HepG2 (cell line): ENCODE measurements at regions not wholly inside any gene's neighbourhood (a gene's known extent, or its start where the extent isn't known, plus 50 kb on each side); places are given as distances from the start of the nearest gene placed in this dataset.

Experiments
- ATAC-seq: fragments of 200-7000 bp; cut with Tn5 transposase; 3 replicates; pipeline ENCODE4 v1.9.1; 2020; ENCODE audit warnings: mild to moderate bottlenecking, moderate library complexity
- BruUV-seq: library from RNA; stranded (reverse); fragments of 400-500 nt; replicated peaks from 2 replicates; lab custom pipeline; 2021; lab: Mats Ljungman, UMichigan
- CTCF ChIA-PET: fragments of 300-600 bp; formaldehyde crosslinking; extraction: SDS; loops from one replicate; lab custom pipeline; 2021; ENCODE audit warnings: low total read pairs, inconsistent platforms, low intra/inter-chr PET ratio; lab: Yijun Ruan, JAX
- POLR2A ChIA-PET: fragments of 350-600 bp; sonication (Branson Sonifier 250); formaldehyde crosslinking; loops from one replicate; lab custom pipeline; 2020; ENCODE audit warnings: antibody characterized with exemption, inconsistent platforms; lab: Yijun Ruan, JAX
- DNase-seq: peaks from one replicate; pipeline ENCODE4 v3.0.0-alpha.2; 2015; ENCODE audit warnings: low spot score
- FAIRE-seq: peaks from 3 replicates; lab custom pipeline; 2011; peaks lifted over from hg19 to GRCh38; lab: Jason Lieb, UNC
- H2AFZ ChIP-seq: one replicate; pipeline ENCODE4 v1.6.1; 2011; ENCODE audit warnings: low read length, inconsistent platforms
- H3K27ac ChIP-seq: fragments of 300-600 bp; 3 replicates; pipeline ENCODE4 v1.8.0; 2011; ENCODE audit warnings: mixed run types, mild to moderate bottlenecking, mixed read lengths, low read length, inconsistent platforms; ENCODE audit not compliant: insufficient read depth; ENCODE audit errors: extremely low read length
- H3K27me3 ChIP-seq, 2 experiments: fragments of 200-600 bp in 1 of 2; 2 replicates in 1 of 2; 3 replicates in 1 of 2; pipeline versions ENCODE4 v1.6.0 to v1.8.0; 2011; ENCODE audit warnings: low read length in 2 of 2, mild to moderate bottlenecking in 2 of 2, moderate library complexity in 2 of 2, inconsistent platforms in 1 of 2; ENCODE audit not compliant: insufficient read depth in 2 of 2, control insufficient read depth in 1 of 2
- H3K36me3 ChIP-seq, 2 experiments: fragments of 200-600 bp in 1 of 2; replicated peaks in 1 of 2; 2 replicates in 1 of 2; 3 replicates in 1 of 2; pipeline versions ENCODE4 v1.5.1 to v1.8.0; 2011; ENCODE audit warnings: low read length in 2 of 2, inconsistent platforms in 1 of 2; ENCODE audit not compliant: insufficient read depth in 2 of 2, control insufficient read depth in 1 of 2
- H3K4me1 ChIP-seq: 2 replicates; pipeline ENCODE4 v1.5.1; 2012; ENCODE audit warnings: low read length, inconsistent platforms; ENCODE audit not compliant: insufficient read depth
- H3K4me2 ChIP-seq: 2 replicates; pipeline ENCODE4 v1.6.0; 2011; ENCODE audit warnings: low read depth, low read length, inconsistent platforms
- H3K4me3 ChIP-seq, 3 experiments: fragments of 200-600 bp in 1 of 3; sonication (generic), shearing (Covaris generic) in 1 of 3; replicated peaks in 1 of 3; 2 replicates each; pipeline ENCODE4 v1.5.1; 2011 to 2016; ENCODE audit warnings: low read length in 3 of 3, inconsistent platforms in 2 of 3, low read depth in 2 of 3, mild to moderate bottlenecking in 2 of 3, control low read depth in 1 of 3, mixed read lengths in 1 of 3; ENCODE audit not compliant: insufficient read depth in 1 of 3
- H3K79me2 ChIP-seq: one replicate; pipeline ENCODE4 v1.6.1; 2011; ENCODE audit warnings: low read length, inconsistent platforms; ENCODE audit not compliant: insufficient read depth
- H3K9ac ChIP-seq: 2 replicates; pipeline ENCODE4 v1.6.0; 2011; ENCODE audit warnings: mild to moderate bottlenecking, low read depth, low read length, inconsistent platforms; ENCODE audit not compliant: insufficient read depth
- H3K9me3 ChIP-seq: 2 replicates; pipeline ENCODE4 v1.5.1; 2012; ENCODE audit warnings: mild to moderate bottlenecking, low read length
- H4K20me1 ChIP-seq: 2 replicates; pipeline ENCODE4 v1.6.0; 2011; ENCODE audit warnings: inconsistent platforms, mild to moderate bottlenecking, low read length, moderate library complexity; ENCODE audit not compliant: insufficient read depth
- CBX2 ChIP-seq, 2 experiments: fragments of 200-600 bp in 1 of 2; sonication (generic); formaldehyde crosslinking in 1 of 2; IDR thresholded peaks; 2 replicates each; pipeline versions ENCODE4 v1.7.0 to v1.8.1; 2018 to 2022; ENCODE audit warnings: low read depth in 2 of 2, low read length in 1 of 2, mild to moderate bottlenecking in 1 of 2, missing genetic modification reagents in 1 of 2
- CEBPG ChIP-seq: IDR thresholded peaks from 2 replicates; pipeline ENCODE4 v1.6.1; 2016
- CHD2 ChIP-seq: IDR thresholded peaks from 2 replicates; pipeline ENCODE4 v1.6.1; 2011; ENCODE audit warnings: low read depth, low read length, improper control_type of control experiment
- MED8 ChIP-seq: sonication (generic); formaldehyde crosslinking; IDR thresholded peaks from 2 replicates; pipeline ENCODE4 v1.8.1; 2023; ENCODE audit warnings: mild to moderate bottlenecking, missing genetic modification reagents; ENCODE audit not compliant: insufficient replicate concordance
- RNF219 ChIP-seq: sonication (generic); formaldehyde crosslinking; IDR thresholded peaks from 2 replicates; pipeline ENCODE4 v1.5.0; 2020; ENCODE audit warnings: mild to moderate bottlenecking, missing genetic modification reagents
- SYNCRIP ChIP-seq: fragments of 200-400 bp; formaldehyde crosslinking; IDR thresholded peaks from 2 replicates; pipeline ENCODE4 v1.6.1; 2018; ENCODE audit warnings: mild to moderate bottlenecking, low read depth, low read length; ENCODE audit not compliant: insufficient read depth
- TRIM22 ChIP-seq: fragments of 450-650 bp; IDR thresholded peaks from 2 replicates; pipeline ENCODE4 v1.6.1; 2017
- ZNF121 ChIP-seq: sonication (generic); formaldehyde crosslinking; IDR thresholded peaks from 2 replicates; pipeline ENCODE4 v1.5.0; 2020; ENCODE audit warnings: mild to moderate bottlenecking, missing genetic modification reagents
- ZNF230 ChIP-seq: sonication (generic); formaldehyde crosslinking; IDR thresholded peaks from 2 replicates; pipeline ENCODE4 v1.4.0; 2020; ENCODE audit warnings: mild to moderate bottlenecking, missing genetic modification reagents
- ZNF337 ChIP-seq: sonication (generic); formaldehyde crosslinking; IDR thresholded peaks from 2 replicates; pipeline ENCODE4 v1.5.1; 2020; ENCODE audit warnings: missing genetic modification reagents, low read depth, mild to moderate bottlenecking, borderline replicate concordance
- ZNF646 ChIP-seq: sonication (generic); formaldehyde crosslinking; IDR thresholded peaks from 2 replicates; pipeline ENCODE4 v1.9.0; 2021; ENCODE audit warnings: mild to moderate bottlenecking, missing genetic modification reagents
- WGBS: methylation state at CpG from one replicate; pipeline ENCODE4 v1.1.6; 2017; ENCODE audit warnings: low lambda C conversion rate; 5-methylcytosine and 5-hydroxymethylcytosine counted together
- in situ Hi-C: cut with HindIII; loops from 2 replicates; pipeline ENCODE4 v1.10.0; 2017; ENCODE audit warnings: low pct_unique_long_range_greater_than_20kb; ENCODE audit not compliant: extremely low pct_ligation_motif_present
- intact Hi-C: fragments of 100-400 bp; cut with micrococcal nuclease; formaldehyde crosslinking; loops from one replicate; pipeline ENCODE4 v1.10.0; 2022; ENCODE audit not compliant: unreplicated experiment
- TF ChIP-seq, protein P1 (sequence below): sonication (generic); formaldehyde crosslinking; IDR thresholded peaks from 2 replicates; pipeline ENCODE4 v1.4.0; 2020; ENCODE audit warnings: missing genetic modification reagents, mild to moderate bottlenecking, borderline replicate concordance

- FAIRE-seq (no peak), DNase-seq (no peak), ATAC-seq (no peak)
- in situ Hi-C loops = no loop called here
- Histone ChIP-seq H3K79me2 (no peaks in the 10 kb centered on the region), H2AFZ (no peak overlapping the region), H3K27ac (no peak overlapping the region), H4K20me1 (no peaks in the 10 kb centered on the region), H3K4me3 (no peak overlapping the region), H3K27me3 (peaks cover 0 to 5% of the 10 kb centered on the region in 2 experiments; a peak in 1 of 5 replicates), H3K9me3 (no peaks in the 10 kb centered on the region), H3K36me3 (no peaks in the 10 kb centered on the region), H3K4me1 (no peaks in the 10 kb centered on the region), H3K9ac (no peak overlapping the region), H3K4me2 (no peak overlapping the region)
- ChIA-PET POLR2A (no interaction called here), CTCF (no interaction called here)
- BruUV-seq = no TSS peak
- WGBS = 100% methylated on average over 1 of the region's 1 CpG
- intact Hi-C loops = no loop called here
- TF ChIP-seq MED8 (CRISPR knock-in tag) = no peak
- no peak for TF ChIP-seq ZNF121 (CRISPR knock-in tag)
- TF ChIP-seq ZNF646 (CRISPR knock-in tag) = no peak
- TF ChIP-seq TRIM22 = no peak
- TF ChIP-seq CEBPG = no peak
- TF ChIP-seq RNF219 (CRISPR knock-in tag) = no peak
- no peak for TF ChIP-seq ZNF337 (CRISPR knock-in tag)
- no peak for TF ChIP-seq ZNF230 (CRISPR knock-in tag)
- no peak for TF ChIP-seq CBX2 (IDR thresholded peaks at IDR 0.05; ENCODE audit: low read depth, low read length)
- no peak for TF ChIP-seq CBX2 (CRISPR knock-in tag; IDR thresholded peaks at IDR 0.05; ENCODE audit: low read depth)
- TF ChIP-seq, protein P1, sequence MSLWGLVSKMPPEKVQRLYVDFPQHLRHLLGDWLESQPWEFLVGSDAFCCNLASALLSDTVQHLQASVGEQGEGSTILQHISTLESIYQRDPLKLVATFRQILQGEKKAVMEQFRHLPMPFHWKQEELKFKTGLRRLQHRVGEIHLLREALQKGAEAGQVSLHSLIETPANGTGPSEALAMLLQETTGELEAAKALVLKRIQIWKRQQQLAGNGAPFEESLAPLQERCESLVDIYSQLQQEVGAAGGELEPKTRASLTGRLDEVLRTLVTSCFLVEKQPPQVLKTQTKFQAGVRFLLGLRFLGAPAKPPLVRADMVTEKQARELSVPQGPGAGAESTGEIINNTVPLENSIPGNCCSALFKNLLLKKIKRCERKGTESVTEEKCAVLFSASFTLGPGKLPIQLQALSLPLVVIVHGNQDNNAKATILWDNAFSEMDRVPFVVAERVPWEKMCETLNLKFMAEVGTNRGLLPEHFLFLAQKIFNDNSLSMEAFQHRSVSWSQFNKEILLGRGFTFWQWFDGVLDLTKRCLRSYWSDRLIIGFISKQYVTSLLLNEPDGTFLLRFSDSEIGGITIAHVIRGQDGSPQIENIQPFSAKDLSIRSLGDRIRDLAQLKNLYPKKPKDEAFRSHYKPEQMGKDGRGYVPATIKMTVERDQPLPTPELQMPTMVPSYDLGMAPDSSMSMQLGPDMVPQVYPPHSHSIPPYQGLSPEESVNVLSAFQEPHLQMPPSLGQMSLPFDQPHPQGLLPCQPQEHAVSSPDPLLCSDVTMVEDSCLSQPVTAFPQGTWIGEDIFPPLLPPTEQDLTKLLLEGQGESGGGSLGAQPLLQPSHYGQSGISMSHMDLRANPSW = no peak
- TF ChIP-seq SYNCRIP = no peak
- TF ChIP-seq CHD2 = no peak
These were observed 209.5 kb upstream of the E2F8 start for GRCh38 chr11:19450282-19450681.
